GM04504 (cell line): ENCODE measurements at regions not wholly inside any gene's neighbourhood (a gene's known extent, or its start where the extent isn't known, plus 50 kb on each side); places are given as distances from the start of the nearest gene placed in this dataset.

Experiments used
- DNase-seq: peaks from one replicate; pipeline ENCODE4 v3.0.0-alpha.2; 2012; ENCODE audit warnings: low read depth

DNA sequence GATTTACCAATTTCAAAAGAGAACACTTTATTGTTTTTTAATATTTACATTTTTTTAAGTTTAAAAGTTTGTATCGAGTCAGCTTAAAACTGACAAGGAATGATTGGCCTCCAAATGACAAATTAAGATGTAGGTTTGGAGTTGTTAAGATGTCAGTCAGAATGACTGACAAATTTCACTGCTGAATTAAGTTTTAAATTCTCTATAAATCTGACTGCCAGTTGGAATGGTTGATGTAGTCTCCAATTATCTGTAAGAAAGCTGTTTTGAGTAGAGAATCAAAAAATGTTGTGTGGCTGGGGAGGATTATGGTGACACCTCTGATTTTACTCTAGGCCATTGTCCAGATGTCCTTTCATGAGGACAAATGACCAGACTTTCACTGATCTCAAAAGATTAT, 165.3 kb upstream of the CDH20 start:
- no peak for DNase-seq

DNA sequence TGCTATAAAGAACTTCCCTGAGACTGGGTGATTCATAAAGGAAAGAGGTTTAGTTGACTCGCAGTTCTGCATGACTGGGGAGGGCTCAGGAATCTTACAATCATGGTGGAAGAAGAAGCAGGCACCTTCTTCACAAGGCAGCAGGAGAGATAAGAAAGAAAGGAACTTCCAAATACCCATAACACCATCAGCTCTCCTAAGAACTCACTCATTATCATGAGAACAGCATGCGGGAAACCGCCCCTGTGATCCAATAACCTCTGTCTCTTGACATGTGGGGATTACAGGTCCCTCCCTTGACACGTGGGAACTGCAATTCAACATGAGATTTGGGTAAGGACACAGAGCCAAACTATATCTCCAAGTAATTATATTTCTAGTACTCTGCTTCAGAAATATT, 163.8 kb upstream of the CDH20 start:
- DNase-seq = no peak

DNA sequence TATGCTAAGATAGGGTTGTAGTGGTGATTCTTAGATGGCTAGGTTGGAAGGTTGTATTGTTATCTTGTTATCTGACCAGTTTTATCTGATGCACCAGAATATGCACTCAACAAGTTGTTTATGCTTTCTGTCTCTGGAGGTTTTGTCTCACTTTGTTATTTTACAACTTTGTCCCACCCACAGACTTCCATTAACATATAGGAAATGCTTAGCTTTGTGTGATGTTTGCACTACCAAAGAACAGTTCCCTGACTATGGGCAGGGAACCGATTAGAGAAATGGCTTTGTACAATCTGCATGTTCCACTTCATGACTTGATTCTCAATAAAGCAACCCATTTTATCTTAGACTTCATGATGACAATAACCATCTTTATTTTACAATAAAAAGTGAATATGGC, 160.6 kb upstream of the CDH20 start:
- no peak for DNase-seq

DNA sequence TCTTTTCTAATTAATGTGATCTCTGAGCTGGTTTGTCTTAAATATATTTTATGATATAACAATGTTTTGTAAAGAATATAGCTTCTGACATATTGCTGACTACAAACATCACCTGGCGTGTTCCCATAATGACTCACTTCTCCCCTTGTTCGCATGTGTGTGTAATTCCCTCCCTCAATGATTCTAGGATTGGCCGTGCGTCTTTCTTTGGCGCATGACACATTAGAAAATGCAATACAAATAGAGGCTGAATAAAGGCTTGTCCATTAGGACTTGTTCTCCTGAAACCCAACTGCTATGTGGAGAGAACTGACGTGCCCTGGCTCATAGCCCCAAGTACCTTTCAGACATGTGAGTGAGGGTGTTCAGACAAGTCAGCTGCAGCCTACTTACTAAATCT, 159.7 kb upstream of the CDH20 start:
- no peak for DNase-seq

DNA sequence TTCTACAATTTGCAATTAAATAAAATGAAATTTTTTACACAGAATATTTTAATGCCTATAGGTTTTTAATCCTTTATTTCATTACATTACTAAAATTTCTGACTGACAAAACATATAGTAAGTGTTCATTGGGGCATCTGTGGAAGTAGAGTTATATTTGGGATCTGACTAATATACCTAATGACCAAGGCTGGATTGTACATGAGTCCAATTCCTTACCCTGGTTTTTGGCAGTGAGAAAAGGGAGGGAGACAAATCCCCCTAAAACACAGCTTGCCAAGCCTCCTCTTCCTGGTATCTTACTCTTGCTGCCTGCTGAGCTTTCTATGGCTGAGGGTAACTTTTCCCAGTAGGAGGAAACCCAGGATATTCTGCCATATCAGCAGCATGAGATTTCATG, 149.4 kb upstream of the CDH20 start:
- DNase-seq = no peak

DNA sequence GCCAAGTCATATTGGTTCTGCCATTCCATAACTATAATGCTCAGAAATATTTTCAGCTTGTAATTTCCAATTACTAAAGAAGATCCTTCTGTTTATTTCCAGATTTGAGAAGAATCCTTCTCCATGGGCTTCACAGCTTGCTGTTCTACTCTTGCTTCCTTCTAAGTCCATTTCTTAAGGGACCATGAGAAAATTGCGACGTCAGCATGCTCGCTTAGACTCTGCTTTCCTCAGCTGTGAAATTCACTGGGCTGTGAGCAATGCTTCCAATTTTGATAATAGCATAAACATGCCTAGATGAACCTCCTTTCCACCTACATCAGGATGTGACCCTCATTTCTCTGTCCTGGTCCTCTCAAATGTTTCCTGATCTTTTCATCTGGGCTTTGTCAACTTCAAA, 145.3 kb upstream of the CDH20 start:
- no peak for DNase-seq

DNA sequence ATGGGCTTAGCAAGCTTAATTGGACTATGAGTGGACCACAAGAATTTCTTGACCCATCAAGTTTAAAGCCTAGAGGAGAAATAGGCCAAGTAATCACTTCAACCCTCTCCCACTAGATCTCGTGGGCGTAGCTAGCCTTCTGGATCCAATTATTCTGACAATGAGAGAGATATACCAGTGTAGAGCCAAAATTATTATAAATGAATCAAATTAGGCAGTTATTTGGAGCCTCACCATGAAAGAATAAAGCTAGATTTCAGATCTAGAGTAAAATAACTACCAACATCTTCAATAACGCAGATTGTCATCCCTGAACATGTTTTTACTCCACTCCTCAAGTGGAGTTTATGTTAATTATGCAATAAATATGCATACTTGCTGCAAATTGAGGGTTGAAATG, 143.9 kb upstream of the CDH20 start:
- DNase-seq = no peak

DNA sequence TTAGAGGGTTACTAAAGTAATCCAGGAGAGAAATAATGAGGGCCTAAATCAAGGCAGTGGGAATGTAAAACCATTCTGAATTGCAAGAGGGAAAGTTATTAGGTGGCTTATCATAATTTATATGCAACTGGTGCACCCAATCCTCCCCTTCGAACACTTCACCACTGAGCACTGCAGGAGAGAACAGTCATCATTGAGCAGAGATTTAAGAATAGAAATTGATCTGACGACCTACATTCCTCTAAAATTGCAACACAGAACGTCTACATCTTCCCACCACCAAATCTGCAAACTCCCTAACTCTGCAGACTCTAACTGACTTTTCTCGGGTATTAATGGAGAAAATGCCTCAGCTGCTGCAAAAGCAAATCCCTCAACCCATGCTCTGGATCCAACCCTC, 138.5 kb upstream of the CDH20 start:
- no peak for DNase-seq

DNA sequence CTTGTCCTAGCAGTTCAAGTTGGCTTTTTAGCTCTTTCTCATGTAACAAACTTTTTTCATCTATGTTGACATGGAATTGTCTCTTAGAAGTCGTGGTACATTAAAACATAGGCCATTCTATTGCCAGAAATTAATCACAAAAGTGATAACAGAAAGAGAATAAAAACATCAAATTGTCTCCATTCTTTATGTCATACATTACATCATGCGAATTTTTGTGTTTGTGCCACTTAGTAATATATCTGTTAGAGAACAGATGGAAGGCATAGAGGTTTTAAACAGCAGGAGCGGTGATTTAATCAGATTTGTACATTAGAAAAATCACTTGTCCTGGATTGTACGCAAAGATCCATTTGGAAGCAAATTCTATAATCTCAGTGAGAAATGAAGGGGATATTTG, 136.5 kb upstream of the CDH20 start:
- DNase-seq = no peak

DNA sequence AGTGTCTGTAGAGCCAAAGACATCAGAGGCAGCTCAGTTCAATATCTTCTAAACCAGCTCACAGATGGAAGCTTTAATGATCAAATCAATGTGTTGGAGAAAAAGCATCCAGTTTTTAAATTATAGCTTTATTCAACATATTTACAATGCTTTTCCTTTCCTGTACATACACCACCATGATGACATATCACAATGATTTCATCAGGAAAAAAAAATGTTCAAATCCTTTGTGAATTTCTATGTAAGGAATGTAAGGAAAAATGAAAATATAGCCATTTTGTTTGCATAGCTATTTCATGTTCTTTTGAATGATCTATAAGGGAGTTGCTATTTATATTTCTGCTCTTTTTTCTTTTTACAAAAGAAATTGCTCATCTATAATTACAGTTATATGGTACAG, 134.7 kb upstream of the CDH20 start:
- DNase-seq = no peak

DNA sequence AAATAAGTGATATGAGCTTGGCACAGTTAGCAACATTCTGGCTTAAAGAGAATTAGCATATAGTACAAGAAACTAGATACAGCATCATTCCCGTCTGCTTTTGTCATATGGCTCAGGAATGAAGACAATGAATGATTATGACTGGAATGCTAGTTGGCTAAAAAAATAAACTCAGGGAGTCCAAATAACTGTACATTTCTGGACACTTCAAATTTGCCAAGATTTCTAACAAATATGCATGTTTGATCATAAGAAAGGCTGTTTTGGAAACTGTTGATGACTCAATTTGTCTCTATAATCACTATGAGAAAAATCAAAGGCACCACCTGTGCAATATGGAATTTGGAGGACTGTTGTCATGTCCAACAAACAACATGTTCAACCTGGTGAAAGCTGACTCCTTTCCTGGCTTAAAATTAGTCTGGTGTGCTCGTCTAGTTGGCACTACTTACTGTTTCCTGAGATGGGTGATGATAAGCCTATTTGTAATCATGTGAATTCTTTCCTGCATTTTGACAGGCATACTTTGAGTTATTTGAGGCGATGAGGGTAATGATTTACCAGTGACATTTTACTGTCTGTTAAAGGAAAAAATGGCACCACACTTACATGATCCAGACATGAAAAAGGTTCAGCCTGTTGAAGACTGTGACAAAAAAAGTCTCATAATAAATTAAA, 133.9 kb upstream of the CDH20 start:
- DNase-seq = no peak

DNA sequence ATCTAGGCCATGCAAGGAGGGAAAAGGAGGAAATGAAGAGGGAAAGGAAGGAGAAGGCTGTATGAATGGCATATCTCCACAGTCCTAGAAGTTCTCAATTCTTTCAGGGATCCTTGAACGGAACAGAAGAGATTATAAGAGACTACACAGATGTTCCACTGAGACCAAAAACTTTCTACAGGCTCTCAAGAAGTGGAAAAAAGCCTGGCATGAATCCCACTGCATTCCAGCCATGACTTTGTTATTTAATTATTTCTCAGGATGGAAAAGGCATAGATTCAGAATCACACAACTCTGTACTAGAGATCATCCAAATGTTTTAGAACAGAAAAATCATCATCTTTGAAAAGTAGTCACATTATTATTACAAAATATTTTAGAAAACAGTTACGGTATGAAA, 131.7 kb upstream of the CDH20 start:
- no peak for DNase-seq

DNA sequence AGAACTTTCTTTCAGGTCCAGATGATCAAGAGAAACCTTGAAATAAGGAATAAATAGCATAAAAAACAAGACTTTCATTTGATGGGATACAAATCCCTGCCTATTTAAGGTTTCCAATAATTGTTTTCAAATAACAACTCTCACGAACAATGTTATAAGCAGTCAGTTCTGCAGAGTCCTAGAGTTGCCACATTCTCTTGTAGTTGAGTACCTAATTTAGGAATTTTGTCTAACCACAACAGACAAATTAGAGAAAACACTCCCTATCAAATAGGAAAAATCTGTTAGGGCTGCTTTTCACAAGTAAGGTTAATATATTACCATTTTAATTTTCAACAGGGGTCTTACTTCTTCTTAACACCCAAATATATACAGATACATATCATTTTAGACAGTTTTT, 130.1 kb upstream of the CDH20 start:
- peak; percentile 5 for DNase-seq

DNA sequence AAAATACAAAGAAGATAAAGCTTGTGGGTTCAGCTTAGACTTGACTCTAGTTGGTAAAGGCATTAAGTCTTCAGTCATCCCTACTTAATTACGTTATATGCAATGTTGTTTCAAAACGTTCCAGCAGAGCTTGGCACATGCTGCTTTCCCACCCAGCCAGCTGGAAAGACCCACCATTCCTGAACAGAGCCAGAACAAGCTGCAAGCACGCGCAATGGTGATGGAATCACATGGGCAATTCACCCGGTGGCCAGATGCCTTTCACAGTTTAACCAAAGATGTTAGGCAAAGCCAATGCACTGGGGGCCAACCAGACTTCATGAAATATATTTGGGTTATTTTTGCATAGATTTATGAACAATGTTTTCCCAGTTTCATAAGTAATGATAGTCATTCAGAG, 123.4 kb upstream of the CDH20 start:
- DNase-seq = no peak

DNA sequence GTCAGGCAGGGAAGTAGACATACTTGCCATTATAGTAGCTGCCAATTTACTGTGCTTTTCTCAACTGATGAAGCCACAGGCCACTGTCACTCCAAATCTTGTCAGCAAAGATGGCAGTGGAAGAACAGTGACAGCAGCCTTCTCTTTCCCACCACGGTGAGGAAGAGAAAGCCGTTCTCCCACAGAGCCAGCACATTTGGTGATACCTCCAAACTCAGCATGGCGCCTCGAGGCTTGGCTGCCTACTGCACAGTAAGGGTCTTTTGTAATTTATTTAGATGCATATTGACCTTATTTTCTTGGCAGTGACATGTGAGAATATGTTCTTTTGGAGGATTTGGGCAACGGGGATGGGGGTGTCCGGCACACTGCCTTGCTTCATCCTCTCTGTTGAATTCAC, 117.2 kb upstream of the CDH20 start:
- no peak for DNase-seq

DNA sequence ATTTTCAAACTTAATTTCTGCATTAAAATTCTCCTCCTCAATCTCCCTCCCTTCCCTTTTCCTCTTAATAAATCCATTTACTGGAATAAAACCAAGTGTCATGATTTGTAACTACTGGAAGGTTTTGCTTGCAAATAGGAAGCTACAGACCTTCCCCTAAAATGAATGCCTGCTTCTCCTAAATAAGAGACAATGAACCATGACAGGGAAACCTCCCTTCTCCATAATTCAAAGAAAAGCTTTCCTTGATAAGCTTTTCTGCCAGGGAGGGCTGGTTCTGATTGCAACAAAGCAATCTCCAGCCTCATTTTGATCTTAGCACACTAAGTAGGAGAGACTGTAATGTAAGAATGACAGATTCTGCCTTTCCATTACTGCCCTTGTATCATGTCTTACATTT, 111.0 kb upstream of the CDH20 start:
- DNase-seq = no peak

DNA sequence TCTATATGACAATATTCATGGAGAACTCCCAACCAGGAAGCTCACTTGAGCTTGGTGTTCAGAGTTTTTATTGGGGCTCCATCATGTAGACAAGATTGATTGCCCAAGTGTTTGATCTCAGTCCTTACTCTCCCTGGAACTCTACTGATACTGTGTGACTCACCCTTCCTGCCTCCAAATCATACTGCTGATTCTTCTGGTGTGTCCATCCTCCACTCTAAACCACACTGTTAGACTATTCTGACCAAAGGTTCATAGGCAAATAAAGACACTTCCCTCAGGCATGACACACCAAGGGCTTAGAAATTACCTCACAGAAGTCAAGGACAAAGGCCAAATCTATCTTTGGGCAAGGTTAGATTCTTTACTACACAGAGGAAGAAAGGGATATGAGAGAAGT, 107.9 kb upstream of the CDH20 start:
- DNase-seq = no peak

DNA sequence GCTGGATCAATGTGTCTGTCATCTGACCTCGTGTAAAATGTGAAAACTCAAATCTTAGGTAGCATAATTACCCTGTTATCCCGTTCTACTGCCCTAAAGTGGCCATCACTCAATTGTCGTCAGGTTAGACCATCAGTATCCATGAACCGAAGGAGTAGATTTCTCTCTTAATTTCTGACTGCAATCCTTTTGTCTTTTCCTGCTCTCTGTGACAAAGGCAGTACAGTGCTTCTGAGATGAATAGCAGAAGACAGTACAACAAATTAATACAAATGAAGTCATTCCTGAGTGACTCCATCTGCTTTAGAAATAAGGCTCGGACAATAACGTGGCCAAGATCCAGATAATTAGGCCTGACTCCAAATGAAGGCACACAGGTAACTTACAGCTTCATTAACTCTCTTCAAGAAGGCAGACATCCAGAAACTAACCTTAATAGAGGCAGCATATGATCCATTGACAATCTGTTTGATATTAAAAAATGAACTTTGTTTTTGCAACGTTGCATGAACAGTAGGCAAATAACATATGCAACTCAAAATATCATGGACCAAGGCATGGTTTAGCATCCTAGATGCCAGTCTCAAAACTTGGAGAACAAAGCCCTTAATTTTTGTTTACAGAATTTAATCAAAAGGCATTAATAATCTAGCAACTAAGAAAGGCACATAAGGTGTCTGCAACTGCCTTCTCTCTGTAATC, 96.7 kb upstream of the CDH20 start:
- DNase-seq = no peak

DNA sequence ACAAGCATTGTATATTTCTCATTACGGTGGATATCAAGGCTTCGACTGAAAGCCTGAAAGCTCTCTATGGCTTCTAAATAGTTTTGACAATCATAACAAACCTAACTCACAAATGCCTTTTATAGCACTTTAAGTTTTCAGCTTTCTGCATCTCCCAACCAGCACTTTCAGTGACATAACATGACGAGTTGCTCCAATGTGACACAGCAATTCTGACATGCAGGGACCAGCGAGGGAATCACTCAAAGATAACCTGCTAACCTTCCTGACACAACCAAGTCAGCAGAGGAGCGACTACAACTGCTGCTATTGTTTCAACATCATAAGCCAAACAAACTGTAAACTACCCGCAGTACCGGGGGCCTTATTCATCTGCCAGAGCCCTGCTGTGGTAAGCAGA, 95.7 kb upstream of the CDH20 start:
- no peak for DNase-seq

DNA sequence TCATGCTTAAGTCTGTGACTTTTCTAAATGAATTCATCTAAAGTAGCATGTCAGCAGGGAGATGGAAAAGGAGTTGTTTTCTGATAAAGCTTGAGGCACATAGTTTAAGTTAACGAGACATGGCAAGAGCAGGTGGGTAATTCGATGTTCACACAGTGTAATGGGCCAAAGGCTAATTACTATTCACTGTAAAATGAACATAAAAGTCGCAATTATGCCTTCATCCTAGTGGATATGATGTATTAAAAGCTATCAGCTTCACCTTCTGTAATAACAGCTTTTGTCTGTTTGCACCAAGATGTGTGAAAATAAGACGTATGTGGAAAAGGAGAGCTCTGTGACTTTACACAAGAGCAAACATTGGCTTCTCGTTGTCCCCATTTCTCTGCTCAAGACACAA, 94.2 kb upstream of the CDH20 start:
- DNase-seq = no peak

DNA sequence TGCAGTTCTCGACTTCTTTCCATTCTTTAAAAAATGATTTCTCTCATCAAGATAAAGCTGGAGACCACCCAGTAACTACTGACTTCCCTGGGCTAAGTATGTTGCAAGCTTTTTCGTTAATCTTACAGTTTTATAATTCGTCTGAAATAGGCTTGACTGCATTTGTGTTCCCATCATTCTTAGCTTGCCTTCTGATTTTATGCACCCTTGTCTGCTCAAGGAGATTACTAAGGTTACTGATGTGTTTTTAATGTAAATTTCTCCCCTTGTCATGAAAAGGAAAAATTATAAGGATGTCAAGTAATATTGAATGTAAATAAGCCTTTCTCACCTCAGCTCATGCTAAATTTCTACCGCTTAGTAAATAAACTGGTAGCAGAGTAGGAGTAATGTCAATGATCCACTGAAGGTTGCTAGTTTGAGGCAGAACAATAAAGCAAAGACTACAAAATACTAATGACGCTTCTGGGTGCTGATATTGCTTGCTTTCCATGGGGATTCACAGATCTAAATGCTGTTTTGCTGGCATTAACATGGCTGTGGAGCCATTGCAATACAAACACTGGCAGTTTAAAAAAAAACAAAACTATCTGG, 91.9 kb upstream of the CDH20 start:
- no peak for DNase-seq

DNA sequence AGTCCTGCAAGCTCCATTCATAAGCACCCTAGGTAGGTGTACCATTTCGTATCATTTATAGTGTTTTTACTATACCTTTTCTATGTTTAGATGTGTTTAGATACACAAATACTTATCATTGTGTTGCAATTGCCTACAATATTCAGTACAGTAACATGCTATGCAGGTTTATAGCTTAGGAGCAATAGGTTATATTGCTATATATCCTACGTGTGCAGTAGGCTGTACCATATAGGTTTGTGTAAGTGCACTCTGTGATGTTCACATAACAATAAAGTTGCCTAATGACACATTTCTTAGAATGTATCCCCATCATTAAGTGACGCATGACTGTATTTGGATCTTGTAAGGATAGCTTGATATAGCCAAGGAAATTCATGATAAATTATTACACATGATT, 88.6 kb upstream of the CDH20 start:
- DNase-seq = no peak

DNA sequence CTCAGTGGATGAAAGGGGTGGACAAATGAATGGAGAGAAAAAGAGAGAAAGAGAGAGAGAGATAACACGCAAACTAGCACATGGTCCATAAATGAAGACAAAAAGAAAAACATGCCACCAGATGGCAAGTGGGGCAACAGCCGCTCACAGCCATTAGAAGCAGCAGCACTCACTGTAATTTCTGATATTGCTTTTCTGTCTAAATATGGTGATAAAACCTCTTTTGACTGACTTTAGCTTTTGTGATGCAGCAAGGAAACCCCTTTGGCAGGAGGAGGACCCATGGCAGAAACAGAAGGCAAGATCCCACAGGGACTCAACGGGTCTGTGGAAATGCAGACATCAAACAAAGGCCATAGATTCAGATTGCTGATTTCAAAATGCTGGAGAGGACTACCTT, 88.0 kb upstream of the CDH20 start:
- DNase-seq = no peak

DNA sequence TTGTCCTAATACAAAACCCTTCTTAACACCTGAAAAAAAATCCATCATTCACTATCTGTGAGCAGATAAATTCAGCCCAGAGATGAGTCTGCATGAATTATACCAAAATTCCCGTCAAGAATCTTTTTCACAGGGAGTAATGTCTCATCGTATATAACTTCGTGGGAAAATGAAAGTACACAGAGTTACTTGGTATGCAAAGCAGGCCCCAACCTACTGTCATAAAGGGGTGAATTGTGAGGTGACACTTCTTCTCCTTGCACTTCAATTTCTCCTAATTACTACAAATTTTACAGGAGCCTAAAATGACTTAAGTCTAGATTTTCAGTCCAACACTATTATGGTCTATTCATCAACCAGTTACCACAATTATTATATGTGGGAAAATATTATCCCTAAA, 84.6 kb upstream of the CDH20 start:
- no peak for DNase-seq
